Activated naive CD4-positive, alpha-beta T cell treated with anti-CD3 and anti-CD28 coated beads, Interleukin-2, amount 50 U/mL, for 24 hours (primary cell): ENCODE measurements at regions not wholly inside any gene's neighbourhood (a gene's known extent, or its start where the extent isn't known, plus 50 kb on each side); places are given as distances from the start of the nearest gene placed in this dataset.
"Not testable (repeated sequence)": the region's sequence is repeated elsewhere in the genome, so short reads cannot be mapped to it uniquely, and the experiment has no call there.

ENCODE experiments used
- H3K27ac Mint-ChIP-seq: one replicate; pipeline ENCODE4 v1.8.0; 2021; ENCODE audit warnings: mild to moderate bottlenecking, mixed read lengths
- H3K27me3 Mint-ChIP-seq: one replicate; pipeline ENCODE4 v1.8.0; 2021; ENCODE audit warnings: mixed read lengths
- H3K36me3 Mint-ChIP-seq: one replicate; pipeline ENCODE4 v1.8.0; 2021; ENCODE audit warnings: mixed read lengths
- H3K4me1 Mint-ChIP-seq: one replicate; pipeline ENCODE4 v1.8.0; 2021; ENCODE audit warnings: mixed read lengths
- H3K4me3 Mint-ChIP-seq: one replicate; pipeline ENCODE4 v1.8.0; 2021; ENCODE audit warnings: mild to moderate bottlenecking, mixed read lengths
- H3K9me3 Mint-ChIP-seq: one replicate; pipeline ENCODE4 v1.8.0; 2021; ENCODE audit warnings: mixed read lengths

DNA sequence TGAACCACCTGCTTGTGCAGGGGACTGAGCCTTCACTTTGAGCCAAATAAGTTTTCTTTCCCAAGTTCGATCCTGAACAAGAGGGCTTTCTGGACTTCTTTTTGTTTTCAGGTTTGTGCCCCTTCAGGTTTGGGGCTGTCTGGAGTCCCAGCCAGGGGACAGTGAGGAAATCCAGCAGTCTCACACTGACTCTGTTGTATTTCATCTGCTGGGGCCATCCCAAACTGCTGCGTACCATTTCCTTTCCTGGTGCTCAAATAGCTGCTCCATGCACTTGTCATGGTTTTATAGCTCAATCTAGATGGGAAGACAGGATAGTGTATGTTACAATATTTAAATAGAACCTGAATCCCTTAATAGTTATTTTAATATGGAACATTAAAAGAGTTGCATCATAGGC, 66.3 kb upstream of the IGLL5 start:
- no peaks in the 10 kb centered on the region for H3K27me3 Mint-ChIP-seq
- H3K4me1 Mint-ChIP-seq = peaks cover 97% of the 10 kb centered on the region
- H3K9me3 Mint-ChIP-seq = no peaks in the 10 kb centered on the region
- H3K27ac Mint-ChIP-seq = peak overlapping the region; percentile 93
- H3K4me3 Mint-ChIP-seq = peak overlapping the region; percentile 59
- H3K36me3 Mint-ChIP-seq = no peaks in the 10 kb centered on the region

DNA sequence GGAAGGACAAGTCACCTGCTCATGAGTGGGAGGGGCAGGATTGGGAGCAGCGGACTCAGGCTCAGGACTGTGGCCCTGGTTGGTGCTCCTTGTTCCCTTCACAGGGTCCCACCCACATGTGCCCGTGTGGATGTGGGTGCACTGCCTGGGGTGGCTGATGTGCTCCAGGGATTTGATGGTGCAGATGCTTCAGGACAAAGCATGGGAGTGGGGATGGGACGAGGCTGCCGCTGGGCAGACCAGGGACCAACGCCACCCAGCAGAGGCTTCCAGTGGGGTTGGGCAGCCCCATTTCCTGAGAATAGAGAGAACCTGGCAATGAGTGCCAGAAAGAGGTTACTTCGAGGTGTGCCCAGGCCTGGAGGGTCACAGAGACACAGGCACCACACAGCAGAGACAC, 65.5 kb upstream of the IGLL5 start:
- no peaks in the 10 kb centered on the region for H3K9me3 Mint-ChIP-seq

DNA sequence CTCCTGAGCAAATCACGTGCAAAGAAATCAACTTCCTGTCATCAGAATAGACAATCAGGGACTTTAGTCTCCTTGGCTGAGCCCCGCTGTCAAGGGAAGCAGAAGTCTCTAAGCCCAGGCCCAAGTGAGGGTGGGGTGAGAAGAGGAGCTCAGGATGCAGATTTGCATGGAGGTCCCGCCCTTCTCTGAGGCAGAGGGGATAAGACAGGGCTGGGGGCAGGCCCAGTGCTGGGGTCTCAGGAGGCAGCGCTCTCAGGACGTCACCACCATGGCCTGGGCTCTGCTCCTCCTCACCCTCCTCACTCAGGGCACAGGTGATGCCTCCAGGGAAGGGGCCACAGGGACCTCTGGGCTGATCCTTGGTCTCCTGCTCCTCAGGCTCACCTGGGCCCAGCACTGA, 65.1 kb upstream of the IGLL5 start:
- H3K4me3 Mint-ChIP-seq = not testable (repeated sequence)
- H3K27ac Mint-ChIP-seq = peak overlapping the region; percentile 91

More for the DNA sequence above, 65.5 kb upstream of the IGLL5 start:
- H3K4me1 Mint-ChIP-seq = peaks cover 93% of the 10 kb centered on the region
- H3K27me3 Mint-ChIP-seq = no peaks in the 10 kb centered on the region
- H3K36me3 Mint-ChIP-seq = no peaks in the 10 kb centered on the region
- H3K4me3 Mint-ChIP-seq = no peak overlapping the region
- H3K27ac Mint-ChIP-seq = peak overlapping the region; percentile 91

DNA sequence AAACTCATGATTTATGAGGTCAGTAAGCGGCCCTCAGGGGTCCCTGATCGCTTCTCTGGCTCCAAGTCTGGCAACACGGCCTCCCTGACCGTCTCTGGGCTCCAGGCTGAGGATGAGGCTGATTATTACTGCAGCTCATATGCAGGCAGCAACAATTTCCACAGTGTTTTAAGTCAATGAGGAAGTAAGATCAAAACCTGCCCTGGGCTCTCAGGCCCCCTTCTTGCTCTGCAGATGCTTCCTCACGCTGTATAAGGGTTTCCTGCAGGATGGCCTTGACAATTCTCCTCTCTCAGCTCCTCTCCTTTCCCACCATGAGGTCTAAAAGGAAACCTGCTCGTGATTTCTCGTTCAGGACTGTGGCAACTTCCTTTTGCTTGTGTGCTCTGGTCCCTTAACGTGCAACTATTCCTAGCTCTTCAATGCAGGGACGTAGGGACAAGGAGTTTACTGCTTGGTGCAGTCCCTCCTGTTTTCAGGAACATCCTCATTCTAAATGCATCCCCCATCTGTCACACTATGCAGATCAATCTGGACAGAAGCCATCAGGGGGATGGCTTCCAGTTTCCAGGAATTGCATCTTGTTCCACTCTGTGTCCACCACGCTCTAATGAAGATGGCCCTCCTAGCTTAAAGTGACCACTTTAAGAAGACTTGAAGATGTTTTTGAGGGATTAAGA, 64.3 kb upstream of the IGLL5 start:
- Mint-ChIP-seq H3K27me3 (no peaks in the 10 kb centered on the region), H3K4me1 (peaks cover 81% of the 10 kb centered on the region), H3K36me3 (no peaks in the 10 kb centered on the region), H3K27ac (peak overlapping the region; percentile 73), H3K9me3 (no peaks in the 10 kb centered on the region), H3K4me3 (peak overlapping the region; percentile 11)

More for the DNA sequence above, 65.1 kb upstream of the IGLL5 start:
- not testable (repeated sequence) for H3K36me3 Mint-ChIP-seq, H3K27me3 Mint-ChIP-seq, H3K9me3 Mint-ChIP-seq
- peaks cover 89% of the 10 kb centered on the region for H3K4me1 Mint-ChIP-seq

DNA sequence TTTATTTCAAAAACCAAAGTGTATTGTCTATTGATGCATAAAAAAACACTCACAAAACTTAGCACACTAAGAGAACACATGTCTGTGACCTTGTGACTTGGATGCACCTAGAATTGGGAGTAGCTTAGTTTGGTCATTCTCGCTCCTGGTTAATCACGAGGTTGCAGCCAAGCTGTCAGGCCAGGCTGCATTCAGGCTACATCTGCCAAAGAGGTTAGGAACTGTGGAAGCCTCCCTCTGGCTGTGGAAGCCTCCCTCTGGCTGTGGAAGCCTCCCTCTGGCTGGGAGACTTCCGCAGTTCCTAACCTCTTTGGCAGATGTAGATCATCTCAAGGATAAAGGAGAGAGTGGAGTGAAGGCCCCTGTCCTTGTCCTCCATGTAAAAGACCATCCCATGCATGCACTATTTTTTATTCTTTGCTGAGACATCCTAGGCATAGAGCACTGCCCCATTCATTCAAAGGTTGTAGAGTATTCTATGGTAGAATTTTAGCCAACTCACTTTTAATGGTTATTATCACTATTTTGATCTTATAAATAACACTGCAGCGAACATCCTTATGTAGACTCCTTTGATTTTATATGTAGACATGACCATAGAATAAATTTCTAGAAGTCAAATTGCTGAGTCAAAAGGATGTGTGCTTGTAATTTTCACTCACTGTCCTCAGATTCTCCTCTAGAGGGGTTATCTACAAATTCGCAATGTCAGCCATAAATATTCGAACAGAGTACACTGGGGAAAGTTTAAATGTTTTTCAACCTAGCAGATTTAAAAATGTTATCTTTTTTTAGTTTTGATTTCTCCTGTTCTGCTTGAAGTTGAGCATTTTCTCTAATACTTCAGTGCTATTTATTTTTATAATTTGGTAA, 63.0 kb upstream of the IGLL5 start:
- Mint-ChIP-seq H3K4me3 (no peak overlapping the region), H3K27me3 (no peaks in the 10 kb centered on the region), H3K27ac (no peak overlapping the region), H3K9me3 (no peaks in the 10 kb centered on the region), H3K4me1 (peaks cover 68% of the 10 kb centered on the region), H3K36me3 (no peaks in the 10 kb centered on the region)

DNA sequence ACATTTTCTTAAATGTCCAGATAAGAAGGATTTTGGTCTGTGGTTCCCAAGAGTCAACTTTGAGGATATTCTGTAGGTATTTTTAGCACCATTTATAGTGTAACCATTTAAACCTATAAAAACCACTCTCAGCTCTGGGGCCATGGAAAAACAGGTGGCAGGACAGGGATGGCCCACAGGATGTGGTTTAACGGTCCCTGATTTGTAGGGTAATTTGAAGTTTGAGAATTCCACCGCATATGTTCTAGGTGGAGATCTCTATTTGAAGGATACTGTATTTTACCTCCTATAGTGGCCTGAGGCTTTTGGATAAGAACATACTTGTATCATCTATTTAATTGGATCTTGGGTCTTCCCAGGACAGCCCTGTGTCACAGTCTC, 62.4 kb upstream of the IGLL5 start:
- no peaks in the 10 kb centered on the region for H3K36me3 Mint-ChIP-seq
- no peak overlapping the region for H3K27ac Mint-ChIP-seq
- H3K9me3 Mint-ChIP-seq = no peaks in the 10 kb centered on the region
- peaks cover 62% of the 10 kb centered on the region for H3K4me1 Mint-ChIP-seq
- no peak overlapping the region for H3K4me3 Mint-ChIP-seq
- no peaks in the 10 kb centered on the region for H3K27me3 Mint-ChIP-seq

DNA sequence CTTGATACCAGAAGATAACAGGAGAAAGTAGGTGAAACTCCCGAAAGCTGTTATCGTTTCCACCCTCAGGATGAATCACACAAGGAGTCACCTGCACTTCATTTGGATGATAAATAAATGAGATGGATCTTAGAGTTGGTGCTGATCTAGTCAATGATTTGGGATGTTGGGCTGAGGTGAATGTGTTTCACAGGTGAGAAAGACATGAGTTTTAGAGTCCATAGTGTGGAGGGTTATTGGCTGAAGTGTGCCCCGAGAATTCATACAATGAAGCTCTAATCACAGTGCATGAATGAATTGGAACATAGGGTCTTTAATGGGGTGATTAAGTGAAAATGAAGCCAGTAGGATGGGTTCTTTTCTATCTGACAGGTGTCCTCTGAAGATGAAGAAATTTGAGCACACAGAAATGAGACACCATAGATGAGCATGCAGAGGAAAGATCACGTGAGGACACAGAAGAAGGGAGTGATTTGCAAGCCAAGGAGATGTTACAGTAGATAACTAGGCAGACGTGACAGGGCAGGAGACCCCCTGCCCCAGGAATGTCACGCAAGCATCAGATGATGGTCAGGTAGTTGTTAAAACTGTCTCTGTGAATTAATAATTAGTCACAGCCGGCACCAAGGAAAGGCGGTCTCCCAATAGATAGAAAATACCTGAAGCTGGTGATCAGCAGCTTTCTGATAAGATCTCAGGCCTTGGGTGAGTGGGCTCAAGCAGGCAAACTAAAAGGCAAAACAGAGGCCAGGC, 60.3 kb upstream of the IGLL5 start:
- no peaks in the 10 kb centered on the region for H3K27me3 Mint-ChIP-seq
- H3K4me3 Mint-ChIP-seq = no peak overlapping the region
- no peaks in the 10 kb centered on the region for H3K36me3 Mint-ChIP-seq
- H3K27ac Mint-ChIP-seq = no peak overlapping the region
- peaks cover 8% of the 10 kb centered on the region for H3K9me3 Mint-ChIP-seq
- H3K4me1 Mint-ChIP-seq = peaks cover 41% of the 10 kb centered on the region

DNA sequence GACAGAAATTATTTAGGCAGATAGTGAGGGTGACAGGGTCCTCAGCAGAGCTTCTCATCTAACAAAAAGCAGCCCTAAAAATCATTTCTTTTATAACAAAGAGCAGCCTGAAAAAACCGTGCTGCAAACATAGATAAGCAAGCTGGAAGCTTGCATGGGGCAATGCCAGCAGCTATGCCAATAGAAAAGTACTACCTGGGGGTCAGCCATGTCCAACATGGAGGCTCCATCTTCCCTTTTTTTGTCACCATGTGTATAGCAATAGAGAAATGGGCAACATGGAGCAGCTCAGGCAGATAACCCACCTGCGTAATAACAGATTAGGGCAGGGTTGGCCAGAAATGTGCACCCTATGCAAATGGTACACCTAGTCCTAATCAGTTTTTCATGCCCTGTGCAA, 57.4 kb upstream of the IGLL5 start:
- Mint-ChIP-seq H3K36me3 (no peaks in the 10 kb centered on the region), H3K4me3 (no peak overlapping the region), H3K27ac (no peak overlapping the region), H3K9me3 (peaks cover 8% of the 10 kb centered on the region), H3K4me1 (peaks cover 15% of the 10 kb centered on the region), H3K27me3 (no peaks in the 10 kb centered on the region)

DNA sequence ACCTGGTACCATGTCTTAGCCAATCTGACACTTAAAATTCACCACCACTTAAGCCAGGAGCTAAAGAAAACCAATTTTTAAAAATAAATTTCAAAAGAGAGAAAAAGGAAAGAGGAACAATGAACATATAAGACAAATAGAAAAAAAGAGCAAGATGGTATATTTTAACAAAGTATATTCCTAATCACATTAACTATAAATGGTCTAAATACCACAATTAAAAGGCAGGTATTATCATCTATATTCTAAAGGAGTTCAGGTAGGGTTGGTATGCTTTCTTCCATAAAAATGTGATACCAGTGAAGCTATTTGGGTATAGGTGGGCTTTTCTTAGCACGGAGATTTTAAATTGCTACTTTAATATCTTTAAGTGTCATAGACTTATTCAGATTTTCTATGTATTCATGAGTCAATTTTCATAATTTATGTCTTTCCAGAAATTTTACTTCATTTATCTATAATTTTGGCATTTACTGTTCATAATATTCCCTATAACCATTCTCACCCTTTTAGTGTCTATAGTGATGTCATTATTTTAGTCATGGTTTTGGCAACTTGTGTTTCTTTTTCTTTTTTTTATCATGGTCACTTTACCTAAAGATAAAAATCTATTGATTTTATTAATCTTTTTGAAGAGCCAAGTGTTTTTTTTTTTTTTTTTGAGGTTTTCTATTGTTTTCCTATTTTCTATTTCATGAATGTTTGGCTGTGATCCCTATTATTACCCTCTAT, 56.5 kb upstream of the IGLL5 start:
- no peak overlapping the region for H3K4me3 Mint-ChIP-seq
- peaks cover 6% of the 10 kb centered on the region for H3K4me1 Mint-ChIP-seq
- peaks cover 8% of the 10 kb centered on the region for H3K9me3 Mint-ChIP-seq
- no peaks in the 10 kb centered on the region for H3K27me3 Mint-ChIP-seq
- H3K36me3 Mint-ChIP-seq = no peaks in the 10 kb centered on the region
- H3K27ac Mint-ChIP-seq = no peak overlapping the region

DNA sequence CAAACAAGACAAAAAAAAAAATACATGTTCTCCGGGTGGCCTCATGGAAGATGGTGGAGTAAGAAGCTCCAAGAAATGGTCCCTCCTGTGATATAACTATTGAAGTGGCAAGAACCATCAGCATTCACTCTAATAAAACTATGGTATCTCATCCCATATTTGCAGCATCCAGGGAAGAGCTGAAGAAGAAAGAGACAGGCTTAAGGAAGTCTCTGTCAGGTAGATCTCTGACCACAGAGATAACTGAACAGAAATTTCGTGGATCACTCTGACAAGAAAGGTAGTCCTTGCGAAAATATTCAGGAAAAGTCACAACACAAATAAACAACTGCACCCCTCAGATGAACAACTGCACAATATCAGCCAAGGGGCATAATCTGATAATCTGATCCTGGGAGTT, 54.6 kb upstream of the IGLL5 start:
- Mint-ChIP-seq H3K36me3 (no peaks in the 10 kb centered on the region), H3K27ac (no peak overlapping the region), H3K27me3 (no peaks in the 10 kb centered on the region), H3K9me3 (peaks cover 8% of the 10 kb centered on the region), H3K4me3 (no peak overlapping the region), H3K4me1 (peaks cover 12% of the 10 kb centered on the region)

DNA sequence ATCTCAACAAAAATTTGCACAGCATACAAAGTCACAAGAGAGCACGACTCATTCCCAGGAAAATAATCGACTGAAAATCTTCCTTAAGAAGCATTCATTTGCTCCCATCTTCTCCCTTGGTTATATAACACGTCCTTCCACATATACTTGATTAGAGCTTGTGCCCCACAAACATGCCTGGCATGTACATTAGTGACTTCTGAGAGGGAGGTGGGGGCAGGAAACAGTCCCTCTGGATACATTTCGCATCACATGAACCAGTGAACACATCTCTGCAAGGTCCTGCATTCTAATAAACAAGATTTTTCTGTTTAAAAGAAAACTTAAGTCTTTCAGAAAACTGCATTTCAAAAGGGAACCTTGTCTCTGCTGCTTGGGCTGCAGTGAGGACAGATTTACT, 54.1 kb upstream of the IGLL5 start:
- Mint-ChIP-seq H3K27me3 (no peaks in the 10 kb centered on the region), H3K27ac (no peak overlapping the region), H3K4me3 (no peak overlapping the region), H3K4me1 (peaks cover 16% of the 10 kb centered on the region), H3K9me3 (peaks cover 8% of the 10 kb centered on the region), H3K36me3 (no peaks in the 10 kb centered on the region)

DNA sequence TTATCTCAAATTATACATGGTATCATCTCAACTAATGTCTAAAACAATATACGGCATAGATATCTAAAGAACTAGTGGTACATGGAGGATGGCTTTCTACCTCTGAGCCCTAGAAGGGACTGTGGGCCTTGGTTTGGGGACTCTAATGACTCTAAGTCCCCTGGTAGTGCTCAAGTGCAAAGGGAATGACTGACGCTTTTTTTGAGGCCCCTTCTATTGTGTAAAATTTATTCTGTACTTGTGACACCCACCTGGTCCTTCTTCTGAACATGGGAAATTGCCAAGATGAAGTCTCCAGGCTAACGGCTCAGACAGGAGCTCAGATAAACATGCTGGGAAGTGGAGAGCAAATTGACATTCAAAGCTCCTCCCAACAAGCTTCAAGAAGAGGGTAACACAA, 53.4 kb upstream of the IGLL5 start:
- H3K4me3 Mint-ChIP-seq = no peak overlapping the region
- H3K27ac Mint-ChIP-seq = no peak overlapping the region
- H3K36me3 Mint-ChIP-seq = no peaks in the 10 kb centered on the region
- no peaks in the 10 kb centered on the region for H3K27me3 Mint-ChIP-seq
- peaks cover 8% of the 10 kb centered on the region for H3K9me3 Mint-ChIP-seq
- H3K4me1 Mint-ChIP-seq = peaks cover 23% of the 10 kb centered on the region

DNA sequence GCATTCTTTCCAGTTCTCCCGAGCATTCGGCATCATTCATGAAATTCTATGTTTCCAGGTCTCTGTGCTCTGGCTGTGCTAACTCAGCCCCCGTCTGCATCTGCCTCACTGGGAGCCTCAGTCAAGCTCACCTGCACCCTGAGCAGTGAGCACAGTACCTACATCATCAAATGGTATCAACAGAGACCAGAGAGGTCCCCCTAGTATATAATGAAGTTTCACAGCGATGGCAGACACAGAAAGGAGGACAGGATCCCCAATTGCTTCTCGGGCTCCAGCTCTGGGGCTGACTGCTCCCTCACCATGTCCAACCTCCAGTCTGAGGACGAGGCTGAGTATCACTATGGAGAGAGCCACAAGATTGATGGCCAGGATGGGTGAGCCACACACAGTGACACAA, 52.8 kb upstream of the IGLL5 start:
- peaks cover 8% of the 10 kb centered on the region for H3K9me3 Mint-ChIP-seq
- H3K36me3 Mint-ChIP-seq = no peaks in the 10 kb centered on the region
- H3K27me3 Mint-ChIP-seq = no peaks in the 10 kb centered on the region
- H3K4me1 Mint-ChIP-seq = peaks cover 23% of the 10 kb centered on the region
- H3K4me3 Mint-ChIP-seq = no peak overlapping the region
- H3K27ac Mint-ChIP-seq = no peak overlapping the region

DNA sequence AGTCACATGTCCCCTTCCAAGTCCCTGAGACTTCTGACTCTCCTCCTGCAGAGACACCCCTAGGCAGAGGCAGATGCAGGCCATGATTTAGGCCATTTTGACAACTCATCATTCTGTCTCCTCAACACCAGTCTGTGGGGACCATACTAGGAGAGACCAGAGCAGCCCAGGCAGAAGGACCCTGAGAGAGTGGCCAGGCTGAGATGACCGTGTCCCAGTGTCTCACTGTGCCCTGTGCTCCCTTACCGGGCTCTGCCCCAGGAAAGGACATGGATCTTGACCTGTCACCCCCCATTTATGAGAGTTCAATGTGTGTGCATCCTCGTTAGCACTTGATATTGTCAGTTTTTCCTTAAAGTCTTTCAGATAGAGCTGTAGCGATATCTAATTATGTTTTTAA, 52.4 kb upstream of the IGLL5 start:
- no peak overlapping the region for H3K27ac Mint-ChIP-seq
- peaks cover 8% of the 10 kb centered on the region for H3K9me3 Mint-ChIP-seq
- H3K36me3 Mint-ChIP-seq = no peaks in the 10 kb centered on the region
- H3K27me3 Mint-ChIP-seq = no peaks in the 10 kb centered on the region
- peaks cover 23% of the 10 kb centered on the region for H3K4me1 Mint-ChIP-seq
- H3K4me3 Mint-ChIP-seq = no peak overlapping the region

DNA sequence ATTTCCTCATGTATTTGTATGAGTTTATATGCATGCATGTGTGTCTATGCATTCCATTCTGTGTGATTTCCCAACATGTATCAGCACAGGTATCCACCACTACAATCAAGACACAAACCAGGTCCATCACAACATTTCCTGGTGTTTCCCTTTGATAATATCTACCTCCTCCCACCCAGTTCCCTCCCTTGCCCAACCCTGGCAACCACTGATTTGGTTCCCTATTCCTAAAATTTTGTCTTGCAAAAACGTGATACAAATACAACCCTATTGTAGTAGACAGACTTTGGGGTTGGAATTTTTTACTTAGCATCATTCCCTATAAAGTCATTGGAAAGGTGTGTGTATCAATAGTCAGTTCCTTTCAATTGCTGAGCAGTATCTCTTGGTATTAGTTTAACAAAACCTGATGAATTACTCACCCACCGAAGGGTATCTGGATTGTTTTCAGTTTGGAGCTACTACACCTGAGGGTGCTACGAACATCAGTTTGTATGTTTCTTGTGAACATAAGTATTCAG, 51.8 kb upstream of the IGLL5 start:
- Mint-ChIP-seq H3K4me3 (no peak overlapping the region), H3K27me3 (no peaks in the 10 kb centered on the region), H3K27ac (no peak overlapping the region), H3K4me1 (peaks cover 23% of the 10 kb centered on the region), H3K9me3 (peaks cover 4% of the 10 kb centered on the region), H3K36me3 (no peaks in the 10 kb centered on the region)
